Mucosa of rectum (tissue), 2 donors: ENCODE measurements at regions not wholly inside any gene's neighbourhood (a gene's known extent, or its start where the extent isn't known, plus 50 kb on each side); places are given as distances from the start of the nearest gene placed in this dataset.
"Not testable (repeated sequence)": the region's sequence is repeated elsewhere in the genome, so short reads cannot be mapped to it uniquely, and the experiment has no call there.

ENCODE experiments used
- H3K27ac ChIP-seq, 2 donors: one replicate each; pipeline ENCODE4 v1.7.0; 2013; ENCODE audit warnings: inconsistent platforms in 2 of 2, low read depth in 2 of 2, low read length in 2 of 2
- H3K27me3 ChIP-seq, 2 donors: one replicate each; pipeline ENCODE4 v1.7.0; 2013; ENCODE audit warnings: low read length in 2 of 2; ENCODE audit not compliant: control insufficient read depth in 2 of 2, insufficient read depth in 2 of 2
- H3K36me3 ChIP-seq, 2 donors: one replicate each; pipeline ENCODE4 v1.7.0; 2013; ENCODE audit warnings: low read length in 2 of 2; ENCODE audit not compliant: control insufficient read depth in 2 of 2, insufficient read depth in 2 of 2
- H3K4me1 ChIP-seq, 2 donors: one replicate each; pipeline ENCODE4 v1.7.0; 2013; ENCODE audit warnings: low read length in 2 of 2, mild to moderate bottlenecking in 1 of 2; ENCODE audit not compliant: control insufficient read depth in 2 of 2, insufficient read depth in 2 of 2
- H3K4me3 ChIP-seq, 2 donors: one replicate each; pipeline ENCODE4 v1.7.0; 2013; ENCODE audit warnings: low read length in 2 of 2
- H3K9ac ChIP-seq, 2 donors: one replicate each; pipeline ENCODE4 v1.7.0; 2013; ENCODE audit warnings: low read length in 2 of 2, low read depth in 1 of 2, mild to moderate bottlenecking in 1 of 2
- H3K9me3 ChIP-seq, 2 donors: one replicate each; pipeline ENCODE4 v1.7.0; 2013; ENCODE audit warnings: low read length in 2 of 2; ENCODE audit not compliant: control insufficient read depth in 2 of 2
- donor health status: healthy.
- donor health status: Normal muscosa, but diverticular disease.

- no peak overlapping the region for H3K9ac ChIP-seq
- no peaks in the 10 kb centered on the region for H3K9me3 ChIP-seq
- no peaks in the 10 kb centered on the region for H3K4me1 ChIP-seq
- H3K36me3 ChIP-seq: no peaks in the 10 kb centered on the region
- H3K27ac ChIP-seq: no peak overlapping the region
- peaks cover 0 to 2% of the 10 kb centered on the region in 2 donors for H3K27me3 ChIP-seq
- H3K4me3 ChIP-seq: no peak overlapping the region
These were observed 302.7 kb upstream of the CCL2 start for GRCh38 chr17:33952425-33952824.

DNA sequence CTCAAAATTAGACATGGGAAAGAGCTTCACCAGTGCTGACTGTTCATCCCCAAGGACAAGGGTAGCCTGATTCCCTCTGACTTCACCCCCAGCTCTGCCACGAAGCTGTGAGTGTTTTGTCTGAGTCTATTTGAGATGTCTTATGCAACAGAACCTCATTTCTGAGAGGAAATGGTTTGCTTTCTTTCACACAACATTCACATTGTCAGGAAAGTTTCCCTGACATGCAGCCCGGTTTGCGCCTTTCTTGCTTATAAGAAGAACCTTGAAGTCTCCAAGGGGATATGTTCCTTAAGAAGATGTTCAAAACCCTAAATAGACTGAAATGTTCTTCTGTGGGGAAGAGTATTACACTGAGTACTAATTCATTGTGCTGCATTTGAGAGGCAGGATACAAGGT lies 300.5 kb upstream of the CCL2 start:
- H3K27me3 ChIP-seq: peaks cover 0 to 2% of the 10 kb centered on the region in 2 donors
- no peak overlapping the region for H3K4me3 ChIP-seq
- no peak overlapping the region for H3K27ac ChIP-seq
- H3K9ac ChIP-seq: no peak overlapping the region
- no peaks in the 10 kb centered on the region for H3K36me3 ChIP-seq
- no peaks in the 10 kb centered on the region for H3K4me1 ChIP-seq
- no peaks in the 10 kb centered on the region for H3K9me3 ChIP-seq

DNA sequence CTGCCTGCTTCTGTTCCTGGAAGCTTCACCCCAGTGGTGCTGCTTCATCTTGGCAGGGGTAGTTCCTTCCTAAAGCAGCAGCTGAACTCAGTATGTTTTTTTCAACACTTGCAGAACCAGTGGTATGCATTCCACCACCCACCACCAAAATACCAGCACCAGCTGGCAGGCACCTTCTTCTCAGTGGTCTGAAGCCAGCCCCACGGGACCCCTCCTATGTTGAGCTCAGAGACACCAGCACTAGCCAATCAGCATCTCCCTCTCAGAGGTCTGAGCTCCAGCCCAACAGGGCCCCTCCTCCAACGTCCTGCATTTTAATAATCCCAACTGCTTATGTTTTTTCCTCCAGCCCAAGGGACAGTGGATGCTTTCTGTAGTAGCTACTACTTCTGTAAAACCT lies 299.6 kb upstream of the CCL2 start:
- Histone ChIP-seq H3K36me3 (no peaks in the 10 kb centered on the region), H3K9ac (no peak overlapping the region), H3K9me3 (no peaks in the 10 kb centered on the region), H3K27me3 (peaks cover 0 to 2% of the 10 kb centered on the region in 2 donors), H3K27ac (no peak overlapping the region), H3K4me3 (no peak overlapping the region), H3K4me1 (no peaks in the 10 kb centered on the region)

DNA sequence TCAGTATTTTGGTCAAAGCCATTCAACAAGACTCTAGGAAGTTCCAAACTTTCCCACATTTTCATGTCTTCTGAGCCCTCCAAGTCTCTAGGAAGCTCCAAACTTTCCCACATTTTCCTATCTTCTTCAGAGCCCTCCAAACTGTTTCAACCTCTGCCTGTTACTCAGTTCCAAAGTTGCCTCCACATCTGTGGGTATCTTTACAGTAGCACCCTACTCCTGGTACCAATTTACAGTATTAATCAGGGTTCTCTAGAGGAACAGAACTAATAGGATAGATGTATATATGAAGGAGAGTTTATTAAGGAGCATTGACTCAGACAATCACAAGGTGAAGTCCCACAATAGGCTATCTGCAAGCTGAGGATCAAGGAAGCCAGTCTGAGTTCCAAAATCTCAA lies 296.0 kb upstream of the CCL2 start:
- H3K4me1 ChIP-seq, H3K9ac ChIP-seq, H3K36me3 ChIP-seq, H3K9me3 ChIP-seq, H3K4me3 ChIP-seq, H3K27ac ChIP-seq, H3K27me3 ChIP-seq: not testable (repeated sequence)

DNA sequence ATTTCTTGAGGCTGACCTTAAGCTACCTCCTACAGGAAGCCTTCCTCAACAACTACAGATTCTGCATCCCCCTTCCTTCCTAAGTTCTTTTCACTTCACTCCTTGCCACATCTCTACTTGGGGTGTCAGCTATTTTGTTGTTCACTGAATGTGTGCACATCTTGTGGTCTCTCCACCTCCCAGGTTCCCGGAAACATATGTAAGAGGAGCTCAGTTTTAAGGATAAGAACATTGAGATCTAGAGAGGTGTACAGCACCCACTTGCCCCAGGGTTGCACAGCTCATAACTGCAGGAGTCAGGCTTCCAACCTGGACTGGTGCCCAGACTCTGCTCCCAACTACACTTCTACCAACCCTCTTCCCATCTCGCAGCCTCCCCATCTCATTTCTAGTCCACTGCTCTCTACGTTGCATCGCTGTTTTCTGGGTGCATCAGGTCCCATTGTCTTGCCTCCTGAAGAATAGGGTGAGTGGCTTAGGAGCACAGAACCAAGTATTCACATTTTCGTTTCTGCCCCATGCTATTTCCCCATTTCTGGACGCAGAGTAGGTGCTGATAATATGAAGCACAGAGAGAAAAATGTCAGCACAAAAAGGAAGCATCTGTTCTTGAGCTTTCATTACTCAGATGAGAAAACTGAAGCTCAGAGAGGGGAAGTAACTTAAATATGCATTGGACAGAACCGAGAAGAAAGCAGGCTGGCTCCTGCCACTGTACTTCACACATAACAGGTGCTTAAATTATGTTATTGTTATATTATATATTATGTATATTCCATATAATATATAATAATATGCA lies 292.0 kb upstream of the CCL2 start:
- no peak overlapping the region for H3K9ac ChIP-seq
- H3K9me3 ChIP-seq: no peaks in the 10 kb centered on the region
- H3K36me3 ChIP-seq: no peaks in the 10 kb centered on the region
- H3K4me3 ChIP-seq: no peak overlapping the region
- peaks cover 0 to 3% of the 10 kb centered on the region in 2 donors for H3K4me1 ChIP-seq
- H3K27ac ChIP-seq: no peak overlapping the region
- no peaks in the 10 kb centered on the region for H3K27me3 ChIP-seq

GRCh38 chr17:33964344-33964979 lies 290.6 kb upstream of the CCL2 start:
- Histone ChIP-seq H3K4me1 (peaks cover 0 to 5% of the 10 kb centered on the region in 2 donors), H3K27me3 (no peaks in the 10 kb centered on the region), H3K4me3 (peak overlapping the region in 1 of 2 donors; percentile 14), H3K9ac (no peak overlapping the region), H3K36me3 (no peaks in the 10 kb centered on the region), H3K27ac (no peak overlapping the region), H3K9me3 (no peaks in the 10 kb centered on the region)

GRCh38 chr17:33966410-33967059 lies 288.6 kb upstream of the CCL2 start:
- no peak overlapping the region for H3K27ac ChIP-seq
- H3K9me3 ChIP-seq: no peaks in the 10 kb centered on the region
- H3K27me3 ChIP-seq: no peaks in the 10 kb centered on the region
- peaks cover 0 to 5% of the 10 kb centered on the region in 2 donors for H3K4me1 ChIP-seq
- H3K4me3 ChIP-seq: no peak overlapping the region
- H3K36me3 ChIP-seq: no peaks in the 10 kb centered on the region
- no peak overlapping the region for H3K9ac ChIP-seq

- no peak overlapping the region for H3K9ac ChIP-seq
- H3K27me3 ChIP-seq: no peaks in the 10 kb centered on the region
- no peak overlapping the region for H3K27ac ChIP-seq
- H3K4me3 ChIP-seq: no peak overlapping the region
- peaks cover 0 to 5% of the 10 kb centered on the region in 2 donors for H3K4me1 ChIP-seq
- no peaks in the 10 kb centered on the region for H3K36me3 ChIP-seq
- H3K9me3 ChIP-seq: no peaks in the 10 kb centered on the region
These were observed 287.3 kb upstream of the CCL2 start for GRCh38 chr17:33967608-33968349.

GRCh38 chr17:33968350-33969044 lies 286.6 kb upstream of the CCL2 start:
- Histone ChIP-seq H3K9ac (no peak overlapping the region), H3K9me3 (no peaks in the 10 kb centered on the region), H3K27ac (no peak overlapping the region), H3K4me3 (no peak overlapping the region), H3K36me3 (no peaks in the 10 kb centered on the region), H3K27me3 (no peaks in the 10 kb centered on the region), H3K4me1 (peaks cover 0 to 5% of the 10 kb centered on the region in 2 donors)
